Mammary epithelial cell (primary cell): ENCODE measurements at regions not wholly inside any gene's neighbourhood (a gene's known extent, or its start where the extent isn't known, plus 50 kb on each side); places are given as distances from the start of the nearest gene placed in this dataset.

Source experiments
- EZH2 ChIP-seq: IDR thresholded peaks from 2 replicates; pipeline ENCODE4 v1.6.1; 2012; ENCODE audit warnings: low read length, inconsistent platforms, borderline replicate concordance
- TF ChIP-seq, protein P1 (sequence below), 2 donors: IDR thresholded peaks in 1 of 2; conservative IDR thresholded peaks in 1 of 2; 2 replicates each; pipeline ENCODE4 v1.5.1; 2011 to 2012; ENCODE audit warnings: inconsistent platforms in 2 of 2, low read length in 2 of 2, mild to moderate bottlenecking in 2 of 2, control low read depth in 1 of 2, low read depth in 1 of 2; ENCODE audit not compliant: insufficient read depth in 1 of 2; ENCODE audit errors: extremely low read depth in 1 of 2

DNA sequence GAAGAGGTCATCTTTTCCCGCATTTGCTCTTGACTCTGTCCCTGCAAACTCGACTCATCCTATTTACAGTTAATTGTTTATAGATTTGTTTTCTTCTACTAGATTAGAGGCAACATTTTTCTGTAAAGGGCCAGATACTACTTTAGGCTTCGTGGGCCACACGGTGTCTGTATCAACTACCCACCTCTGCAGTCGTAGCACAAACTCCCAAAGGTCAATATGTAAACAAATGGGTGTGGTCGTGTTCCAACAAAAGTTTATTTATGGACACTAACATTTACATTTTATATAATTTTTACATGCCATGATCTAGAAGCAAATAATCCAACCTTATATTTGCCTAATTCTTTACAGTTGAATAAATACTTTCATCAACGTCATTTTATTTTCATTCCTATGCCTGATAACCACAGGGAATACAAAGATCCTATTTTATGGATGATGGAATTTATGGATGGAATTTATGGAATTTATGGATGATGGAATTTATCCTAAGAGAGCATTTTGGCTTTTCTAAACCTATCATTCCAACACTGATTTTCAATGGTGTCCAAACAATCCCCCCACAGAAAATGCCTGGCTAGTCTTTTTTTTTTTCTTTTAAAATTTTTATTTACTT lies 232.8 kb downstream of the MYLK4 start:
- TF ChIP-seq, protein P1, sequence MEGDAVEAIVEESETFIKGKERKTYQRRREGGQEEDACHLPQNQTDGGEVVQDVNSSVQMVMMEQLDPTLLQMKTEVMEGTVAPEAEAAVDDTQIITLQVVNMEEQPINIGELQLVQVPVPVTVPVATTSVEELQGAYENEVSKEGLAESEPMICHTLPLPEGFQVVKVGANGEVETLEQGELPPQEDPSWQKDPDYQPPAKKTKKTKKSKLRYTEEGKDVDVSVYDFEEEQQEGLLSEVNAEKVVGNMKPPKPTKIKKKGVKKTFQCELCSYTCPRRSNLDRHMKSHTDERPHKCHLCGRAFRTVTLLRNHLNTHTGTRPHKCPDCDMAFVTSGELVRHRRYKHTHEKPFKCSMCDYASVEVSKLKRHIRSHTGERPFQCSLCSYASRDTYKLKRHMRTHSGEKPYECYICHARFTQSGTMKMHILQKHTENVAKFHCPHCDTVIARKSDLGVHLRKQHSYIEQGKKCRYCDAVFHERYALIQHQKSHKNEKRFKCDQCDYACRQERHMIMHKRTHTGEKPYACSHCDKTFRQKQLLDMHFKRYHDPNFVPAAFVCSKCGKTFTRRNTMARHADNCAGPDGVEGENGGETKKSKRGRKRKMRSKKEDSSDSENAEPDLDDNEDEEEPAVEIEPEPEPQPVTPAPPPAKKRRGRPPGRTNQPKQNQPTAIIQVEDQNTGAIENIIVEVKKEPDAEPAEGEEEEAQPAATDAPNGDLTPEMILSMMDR (conservative IDR thresholded peaks at IDR 0.05 in 1 of 2, IDR thresholded peaks at IDR 0.05 in 1 of 2; ENCODE audit: extremely low read depth in 1 of 2, insufficient read depth in 1 of 2, low read depth in 1 of 2, low read length in 2 of 2): no peak
- TF ChIP-seq EZH2: no peak
